OCI-LY7 (cell line): ENCODE measurements at regions not wholly inside any gene's neighbourhood (a gene's known extent, or its start where the extent isn't known, plus 50 kb on each side); places are given as distances from the start of the nearest gene placed in this dataset.

Source experiments
- CTCF ChIP-seq: fragments of 200-600 bp; sonication (generic); conservative IDR thresholded peaks from 2 replicates; pipeline ENCODE4 v1.5.1; 2014; ENCODE audit warnings: mild to moderate bottlenecking, antibody characterized with exemption, low read length, moderate library complexity, mixed read lengths
- EZH2phosphoT487 ChIP-seq: fragments of 200-600 bp; sonication (generic); IDR thresholded peaks from 2 replicates; pipeline ENCODE4 v1.6.1; 2018; ENCODE audit warnings: low read depth, borderline replicate concordance, mild to moderate bottlenecking, mixed run types, antibody characterized with exemption, low read length, moderate library complexity, mixed read lengths

DNA sequence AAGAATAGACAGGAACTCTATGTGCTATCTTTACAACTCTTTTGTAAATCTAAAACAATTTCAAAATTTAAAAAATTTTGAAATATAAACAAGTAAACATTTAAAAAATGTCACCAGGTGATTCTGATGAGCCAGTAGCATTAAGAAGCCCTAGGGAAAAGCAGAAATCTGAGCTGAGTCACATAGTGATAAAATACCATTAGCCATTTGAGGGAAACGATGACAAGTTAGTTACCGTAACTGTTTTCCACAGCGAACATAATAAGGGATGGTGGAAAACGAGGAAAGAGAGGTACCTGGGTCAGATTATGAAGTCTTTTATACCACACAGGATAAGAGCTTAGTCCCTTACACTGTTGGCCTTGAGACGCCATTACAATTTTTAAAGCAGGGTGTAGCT lies 55.5 kb downstream of the PRR15 start:
- TF ChIP-seq CTCF (no peak), EZH2phosphoT487 (no peak)
